H1 (cell line): ENCODE measurements at regions not wholly inside any gene's neighbourhood (a gene's known extent, or its start where the extent isn't known, plus 50 kb on each side); places are given as distances from the start of the nearest gene placed in this dataset.

Experiments
- CTCF ChIA-PET: fragments of 300-600 bp; sonication (Branson Sonifier 250); formaldehyde crosslinking; loops from one replicate; lab custom pipeline; 2021; ENCODE audit not compliant: partially characterized antibody; lab: Charles Lee
- POLR2A ChIA-PET: fragments of 300-600 bp; sonication (Branson Sonifier 250); formaldehyde crosslinking; loops from one replicate; lab custom pipeline; 2021; ENCODE audit warnings: inconsistent platforms; ENCODE audit not compliant: partially characterized antibody; lab: Charles Lee
- DNase-seq, 2 experiments: peaks; one replicate each; pipeline versions ENCODE4 v3.0.0 to v3.0.0-alpha.2; 2010 to 2022; ENCODE audit warnings: low spot score in 2 of 2, low read depth in 1 of 2, mixed read lengths in 1 of 2
- FAIRE-seq: peaks from 2 replicates; lab custom pipeline; 2011; peaks lifted over from hg19 to GRCh38; lab: Jason Lieb, UNC
- H2AFZ ChIP-seq: 2 replicates; pipeline ENCODE4 v1.8.1; 2012; ENCODE audit warnings: low read length, inconsistent platforms
- H2AK5ac ChIP-seq: 2 replicates; pipeline ENCODE4 v1.6.1; 2013; ENCODE audit warnings: low read depth, low read length
- H2BK120ac ChIP-seq: replicated peaks from 2 replicates; pipeline ENCODE3; 2013; ENCODE audit warnings: low read depth, low read length, inconsistent platforms
- H2BK12ac ChIP-seq: 2 replicates; pipeline ENCODE4 v1.6.1; 2013; ENCODE audit warnings: low read depth, low read length
- H2BK15ac ChIP-seq: 2 replicates; pipeline ENCODE4 v1.6.1; 2013; ENCODE audit warnings: low read length
- H2BK20ac ChIP-seq: 2 replicates; pipeline ENCODE4 v1.6.1; 2013; ENCODE audit warnings: low read length
- H2BK5ac ChIP-seq: 2 replicates; pipeline ENCODE4 v1.6.1; 2013; ENCODE audit warnings: low read depth, low read length
- H3K14ac ChIP-seq: 2 replicates; pipeline ENCODE4 v1.6.1; 2013; ENCODE audit warnings: inconsistent platforms; ENCODE audit not compliant: insufficient read length
- H3K18ac ChIP-seq: 2 replicates; pipeline ENCODE4 v1.6.1; 2013; ENCODE audit warnings: low read length; ENCODE audit errors: extremely low read depth
- H3K23ac ChIP-seq: 2 replicates; pipeline ENCODE4 v1.6.1; 2013; ENCODE audit warnings: inconsistent platforms; ENCODE audit not compliant: insufficient read length
- H3K23me2 ChIP-seq: 2 replicates; pipeline ENCODE4 v1.6.1; 2013; ENCODE audit warnings: low read depth, low read length
- H3K27ac ChIP-seq: 2 replicates; pipeline ENCODE4 v1.6.1; 2011; ENCODE audit warnings: low read depth, low read length, inconsistent platforms
- H3K27me3 ChIP-seq, 4 experiments: replicated peaks in 1 of 4; 1 replicate in 1 of 4; 2 replicates in 3 of 4; pipeline versions ENCODE4 v1.6.1 to v1.8.1; 2011 to 2013; ENCODE audit warnings: low read length in 3 of 4, mild to moderate bottlenecking in 3 of 4, inconsistent platforms in 2 of 4, mixed read lengths in 2 of 4, moderate library complexity in 1 of 4; ENCODE audit not compliant: control insufficient read depth in 3 of 4, insufficient read depth in 3 of 4; ENCODE audit errors: extremely low read depth in 1 of 4
- H3K36me3 ChIP-seq, 4 experiments: 2 replicates each; pipeline versions ENCODE4 v1.6.1 to v1.8.1; 2011 to 2013; ENCODE audit warnings: mild to moderate bottlenecking in 4 of 4, low read length in 3 of 4, moderate library complexity in 2 of 4, control low read depth in 1 of 4, inconsistent platforms in 1 of 4; ENCODE audit not compliant: insufficient read depth in 4 of 4, control insufficient read depth in 2 of 4
- H3K4ac ChIP-seq: replicated peaks from 2 replicates; pipeline ENCODE3; 2013; ENCODE audit warnings: low read length, low read depth, mixed read lengths, inconsistent platforms; ENCODE audit not compliant: insufficient read length
- H3K4me1 ChIP-seq, 4 experiments: replicated peaks in 1 of 4; 1 replicate in 1 of 4; 2 replicates in 3 of 4; pipeline versions ENCODE4 v1.6.1 to v1.8.1; 2011 to 2013; ENCODE audit warnings: low read length in 3 of 4, inconsistent platforms in 2 of 4, mixed read lengths in 1 of 4; ENCODE audit not compliant: insufficient read depth in 4 of 4, control insufficient read depth in 3 of 4
- H3K4me2 ChIP-seq, 2 experiments: 2 replicates each; pipeline versions ENCODE4 v1.6.1 to v1.8.1; 2011 to 2013; ENCODE audit warnings: low read depth in 2 of 2, low read length in 2 of 2, control low read depth in 1 of 2, inconsistent platforms in 1 of 2, mild to moderate bottlenecking in 1 of 2; ENCODE audit not compliant: insufficient read depth in 1 of 2
- H3K4me3 ChIP-seq, 4 experiments: fragments of 200-600, 300-600 bp in 1 of 4; sonication (generic), shearing (Covaris generic), sonication (Bioruptor Twin) in 1 of 4; 2 replicates each; pipeline versions ENCODE4 v1.5.1 to v1.8.1; 2011 to 2016; ENCODE audit warnings: low read length in 4 of 4, low read depth in 3 of 4, control low read depth in 2 of 4, inconsistent platforms in 2 of 4, mild to moderate bottlenecking in 2 of 4, mixed read lengths in 1 of 4, moderate library complexity in 1 of 4; ENCODE audit not compliant: insufficient read depth in 2 of 4; ENCODE audit errors: extremely low read depth in 1 of 4
- H3K56ac ChIP-seq: replicated peaks from 2 replicates; pipeline ENCODE3; 2013; ENCODE audit warnings: low read depth, mild to moderate bottlenecking, mixed read lengths, low read length, inconsistent platforms; ENCODE audit not compliant: insufficient read length
- H3K79me1 ChIP-seq: 2 replicates; pipeline ENCODE4 v1.6.1; 2013; ENCODE audit warnings: low read depth, low read length, control low read depth
- H3K79me2 ChIP-seq, 2 experiments: 2 replicates each; pipeline versions ENCODE4 v1.6.1 to v1.8.1; 2012 to 2013; ENCODE audit warnings: low read length in 2 of 2, mild to moderate bottlenecking in 2 of 2, inconsistent platforms in 1 of 2; ENCODE audit not compliant: insufficient read depth in 2 of 2, control insufficient read depth in 1 of 2
- H3K9ac ChIP-seq, 4 experiments: replicated peaks in 1 of 4; 1 replicate in 1 of 4; 2 replicates in 3 of 4; pipeline versions ENCODE4 v1.6.1 to v1.8.1; 2011 to 2013; ENCODE audit warnings: low read depth in 3 of 4, low read length in 3 of 4, control low read depth in 2 of 4, mild to moderate bottlenecking in 2 of 4, moderate library complexity in 2 of 4, inconsistent platforms in 1 of 4; ENCODE audit errors: extremely low read depth in 1 of 4
- H3K9me3 ChIP-seq, 2 experiments: 2 replicates each; pipeline versions ENCODE4 v1.6.1 to v1.8.1; 2012 to 2013; ENCODE audit warnings: mild to moderate bottlenecking in 2 of 2, moderate library complexity in 2 of 2, control low read depth in 1 of 2, inconsistent platforms in 1 of 2, low read depth in 1 of 2, low read length in 1 of 2, mixed read lengths in 1 of 2; ENCODE audit not compliant: insufficient read depth in 2 of 2
- H4K20me1 ChIP-seq, 2 experiments: replicated peaks in 1 of 2; 2 replicates each; pipeline versions ENCODE3 to v1.8.1; 2011 to 2013; ENCODE audit warnings: inconsistent platforms in 2 of 2, low read length in 2 of 2, mild to moderate bottlenecking in 1 of 2; ENCODE audit not compliant: insufficient read depth in 2 of 2, control insufficient read depth in 1 of 2
- H4K5ac ChIP-seq: 2 replicates; pipeline ENCODE4 v1.6.1; 2013; ENCODE audit warnings: low read length, low read depth, mixed read lengths, inconsistent platforms; ENCODE audit not compliant: insufficient read length
- H4K8ac ChIP-seq: 2 replicates; pipeline ENCODE4 v1.8.0; 2013; ENCODE audit warnings: mild to moderate bottlenecking, moderate library complexity, low read length, inconsistent platforms; ENCODE audit not compliant: insufficient read depth; ENCODE audit errors: extremely low read depth
- H4K91ac ChIP-seq: replicated peaks from 2 replicates; pipeline ENCODE3; 2013; ENCODE audit warnings: low read length, mixed read lengths, inconsistent platforms; ENCODE audit not compliant: insufficient read length
- MAFK ChIP-seq: IDR thresholded peaks from 2 replicates; pipeline ENCODE4 v1.6.1; 2012; ENCODE audit warnings: low read depth, mild to moderate bottlenecking, improper control_type of control experiment, low read length
- WGBS, 2 experiments: shearing (Covaris generic) in 1 of 2; methylation state at CpG; one replicate each; pipeline versions ENCODE4 v1.1.6 to v1.1.7; 2013 to 2015; ENCODE audit warnings: low lambda C conversion rate in 2 of 2, mixed read lengths in 2 of 2, inconsistent platforms in 1 of 2, low coverage in 1 of 2, missing lambda C conversion rate in 1 of 2; ENCODE audit not compliant: insufficient replicate concordance in 2 of 2, insufficient coverage in 1 of 2, insufficient read length in 1 of 2; ENCODE audit errors: extremely low coverage in 1 of 2, missing lambda C conversion rate in 1 of 2; 5-methylcytosine and 5-hydroxymethylcytosine counted together
- TF ChIP-seq, protein P1 (sequence below): IDR thresholded peaks from 2 replicates; pipeline ENCODE4 v1.6.1; 2012; ENCODE audit warnings: inconsistent platforms

GRCh38 chr20:7589164-7589563, 351.1 kb downstream of the HAO1 start:
- Histone ChIP-seq H4K20me1 (no peaks in the 10 kb centered on the region), H3K4ac (no peak overlapping the region), H2BK120ac (no peak overlapping the region), H3K4me2 (no peak overlapping the region), H3K9me3 (peaks cover 0 to 7% of the 10 kb centered on the region in 2 experiments; a peak in 1 of 4 replicates), H3K56ac (no peak overlapping the region), H4K8ac (no peak overlapping the region), H3K36me3 (no peaks in the 10 kb centered on the region), H3K14ac (no peak overlapping the region), H3K9ac (no peak overlapping the region), H4K91ac (no peak overlapping the region), H3K4me1 (peaks cover 0 to 2% (median 0%) of the 10 kb centered on the region in 4 experiments; a peak in 1 of 7 replicates), H3K27ac (no peak overlapping the region), H3K23ac (no peak overlapping the region), H3K79me1 (no peaks in the 10 kb centered on the region), H2BK12ac (no peak overlapping the region), H2BK15ac (no peak overlapping the region), H2AK5ac (no peak overlapping the region), H2AFZ (no peak overlapping the region), H3K18ac (no peak overlapping the region), H3K4me3 (no peak overlapping the region), H2BK20ac (no peak overlapping the region), H2BK5ac (no peak overlapping the region), H3K79me2 (no peaks in the 10 kb centered on the region), H3K27me3 (no peaks in the 10 kb centered on the region), H3K23me2 (no peaks in the 10 kb centered on the region), H4K5ac (no peak overlapping the region)
- no peak for FAIRE-seq
- TF ChIP-seq, protein P1, sequence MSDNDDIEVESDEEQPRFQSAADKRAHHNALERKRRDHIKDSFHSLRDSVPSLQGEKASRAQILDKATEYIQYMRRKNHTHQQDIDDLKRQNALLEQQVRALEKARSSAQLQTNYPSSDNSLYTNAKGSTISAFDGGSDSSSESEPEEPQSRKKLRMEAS = no peak
- TF ChIP-seq MAFK = peak; percentile 64; the same call in 1 of the 2 replicates
- POLR2A ChIA-PET = no interaction called here
- CTCF ChIA-PET = no interaction called here
- WGBS, 2 experiments = 42% methylated on average over 1 of the region's 1 CpG; no CpG with 5 or more reads in 1 of the 2 experiments
- DNase-seq = no peak
